ENCODE measurements at regions not wholly inside any gene's neighbourhood (a gene's known extent, or its start where the extent isn't known, plus 50 kb on each side); places are given as distances from the start of the nearest gene placed in this dataset.
"Not testable (repeated sequence)": the region's sequence is repeated elsewhere in the genome, so short reads cannot be mapped to it uniquely, and the experiment has no call there.

DNA sequence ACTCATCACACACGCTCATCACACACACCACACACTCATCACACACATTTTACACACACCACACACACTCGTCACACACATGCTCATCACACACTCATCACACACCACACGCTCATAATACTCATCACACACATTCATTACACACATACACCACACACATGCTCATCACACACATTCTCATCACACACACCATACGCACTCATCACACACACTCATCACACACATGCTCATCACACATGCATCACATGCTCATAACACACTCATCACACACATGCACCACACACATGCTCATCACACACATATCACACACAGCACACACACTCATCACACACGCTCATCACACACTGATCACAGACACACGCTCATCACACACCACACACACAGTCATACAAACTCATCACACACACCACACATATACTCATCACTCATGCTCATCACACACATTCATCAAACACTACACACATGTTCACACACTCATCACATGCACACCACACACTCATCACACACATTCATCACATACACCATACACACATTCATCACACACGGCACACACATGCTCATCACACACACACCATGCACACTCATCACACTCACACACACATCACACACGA lies 247.1 kb upstream of the SGCG start:
- Histone ChIP-seq H3K4me1 (ENCODE audit: control insufficient read depth in 2 of 2, insufficient read depth in 2 of 2, low read length in 2 of 2) (no peaks in the 10 kb centered on the region), H3K4me3 (ENCODE audit: low read length in 2 of 2) (no peak overlapping the region)

GRCh38 chr13:22934744-22935523 lies 245.8 kb upstream of the SGCG start:
- H3K27ac ChIP-seq (ENCODE audit: low read depth in 2 of 2, low read length in 2 of 2), result no peak overlapping the region
- no peaks in the 10 kb centered on the region for H3K36me3 ChIP-seq (ENCODE audit: control insufficient read depth in 2 of 2, insufficient read depth in 2 of 2, low read length in 2 of 2)
- H3K9me3 ChIP-seq (ENCODE audit: control insufficient read depth in 2 of 2, low read length in 2 of 2), result no peaks in the 10 kb centered on the region
- H3K4me3 ChIP-seq (ENCODE audit: low read length in 2 of 2), result no peak overlapping the region
- no peak overlapping the region for H3K9ac ChIP-seq (ENCODE audit: low read depth in 1 of 2, low read length in 2 of 2)
- no peaks in the 10 kb centered on the region for H3K4me1 ChIP-seq (ENCODE audit: control insufficient read depth in 2 of 2, insufficient read depth in 2 of 2, low read length in 2 of 2)
- no peaks in the 10 kb centered on the region for H3K27me3 ChIP-seq (ENCODE audit: control insufficient read depth in 2 of 2, insufficient read depth in 2 of 2, low read length in 2 of 2)

More for the DNA sequence above, 247.1 kb upstream of the SGCG start:
- Histone ChIP-seq H3K9me3 (ENCODE audit: control insufficient read depth in 2 of 2, low read length in 2 of 2) (no peaks in the 10 kb centered on the region), H3K27ac (ENCODE audit: low read depth in 2 of 2, low read length in 2 of 2) (no peak overlapping the region), H3K27me3 (ENCODE audit: control insufficient read depth in 2 of 2, insufficient read depth in 2 of 2, low read length in 2 of 2) (no peaks in the 10 kb centered on the region), H3K36me3 (ENCODE audit: control insufficient read depth in 2 of 2, insufficient read depth in 2 of 2, low read length in 2 of 2) (no peaks in the 10 kb centered on the region), H3K9ac (ENCODE audit: low read depth in 1 of 2, low read length in 2 of 2) (no peak overlapping the region)

DNA sequence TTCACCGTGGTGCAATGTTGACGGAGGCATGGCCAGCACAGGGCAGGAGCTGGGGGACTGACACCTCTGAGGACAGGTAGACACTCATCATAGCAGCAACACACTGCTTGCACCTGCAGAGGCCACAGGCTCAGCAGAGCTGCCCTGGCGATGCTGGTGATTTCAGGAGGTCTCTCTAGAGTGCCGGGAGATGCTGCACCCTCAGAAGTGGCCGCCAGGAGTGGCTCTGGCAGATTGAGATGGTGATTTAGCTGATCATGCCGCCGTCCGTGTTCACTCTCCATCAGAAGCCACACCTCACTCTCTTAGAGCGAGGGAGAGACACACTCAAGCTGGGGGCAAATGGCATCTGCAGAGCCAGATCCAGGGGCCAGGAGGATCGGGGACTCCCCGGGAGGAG lies 244.6 kb upstream of the SGCG start:
- H3K9ac ChIP-seq (ENCODE audit: low read depth in 1 of 2, low read length in 2 of 2), result no peak overlapping the region
- H3K4me1 ChIP-seq (ENCODE audit: control insufficient read depth in 2 of 2, insufficient read depth in 2 of 2, low read length in 2 of 2), result no peaks in the 10 kb centered on the region
- H3K36me3 ChIP-seq (ENCODE audit: control insufficient read depth in 2 of 2, insufficient read depth in 2 of 2, low read length in 2 of 2), result no peaks in the 10 kb centered on the region
- H3K27ac ChIP-seq (ENCODE audit: low read depth in 2 of 2, low read length in 2 of 2), result no peak overlapping the region
- H3K9me3 ChIP-seq (ENCODE audit: control insufficient read depth in 2 of 2, low read length in 2 of 2), result no peaks in the 10 kb centered on the region
- H3K4me3 ChIP-seq (ENCODE audit: low read length in 2 of 2), result no peak overlapping the region
- no peaks in the 10 kb centered on the region for H3K27me3 ChIP-seq (ENCODE audit: control insufficient read depth in 2 of 2, insufficient read depth in 2 of 2, low read length in 2 of 2)

GRCh38 chr13:22937241-22937640 lies 243.5 kb upstream of the SGCG start:
- Histone ChIP-seq H3K4me3 (ENCODE audit: low read length in 2 of 2) (no peak overlapping the region), H3K9me3 (ENCODE audit: control insufficient read depth in 2 of 2, low read length in 2 of 2) (no peaks in the 10 kb centered on the region), H3K36me3 (ENCODE audit: control insufficient read depth in 2 of 2, insufficient read depth in 2 of 2, low read length in 2 of 2) (no peaks in the 10 kb centered on the region), H3K27me3 (ENCODE audit: control insufficient read depth in 2 of 2, insufficient read depth in 2 of 2, low read length in 2 of 2) (no peaks in the 10 kb centered on the region), H3K27ac (ENCODE audit: low read depth in 2 of 2, low read length in 2 of 2) (no peak overlapping the region), H3K9ac (ENCODE audit: low read depth in 1 of 2, low read length in 2 of 2) (no peak overlapping the region), H3K4me1 (ENCODE audit: control insufficient read depth in 2 of 2, insufficient read depth in 2 of 2, low read length in 2 of 2) (no peaks in the 10 kb centered on the region)

GRCh38 chr13:22937953-22938352 lies 242.8 kb upstream of the SGCG start:
- Histone ChIP-seq H3K36me3 (ENCODE audit: control insufficient read depth in 2 of 2, insufficient read depth in 2 of 2, low read length in 2 of 2) (no peaks in the 10 kb centered on the region), H3K27me3 (ENCODE audit: control insufficient read depth in 2 of 2, insufficient read depth in 2 of 2, low read length in 2 of 2) (no peaks in the 10 kb centered on the region), H3K27ac (ENCODE audit: low read depth in 2 of 2, low read length in 2 of 2) (no peak overlapping the region), H3K4me1 (ENCODE audit: control insufficient read depth in 2 of 2, insufficient read depth in 2 of 2, low read length in 2 of 2) (no peaks in the 10 kb centered on the region), H3K9ac (ENCODE audit: low read depth in 1 of 2, low read length in 2 of 2) (no peak overlapping the region), H3K4me3 (ENCODE audit: low read length in 2 of 2) (no peak overlapping the region), H3K9me3 (ENCODE audit: control insufficient read depth in 2 of 2, low read length in 2 of 2) (no peaks in the 10 kb centered on the region)

- no peak overlapping the region for H3K9ac ChIP-seq (ENCODE audit: low read depth in 1 of 2, low read length in 2 of 2)
- no peaks in the 10 kb centered on the region for H3K36me3 ChIP-seq (ENCODE audit: control insufficient read depth in 2 of 2, insufficient read depth in 2 of 2, low read length in 2 of 2)
- no peaks in the 10 kb centered on the region for H3K9me3 ChIP-seq (ENCODE audit: control insufficient read depth in 2 of 2, low read length in 2 of 2)
- H3K27ac ChIP-seq (ENCODE audit: low read depth in 2 of 2, low read length in 2 of 2), result no peak overlapping the region
- no peaks in the 10 kb centered on the region for H3K27me3 ChIP-seq (ENCODE audit: control insufficient read depth in 2 of 2, insufficient read depth in 2 of 2, low read length in 2 of 2)
- H3K4me1 ChIP-seq (ENCODE audit: control insufficient read depth in 2 of 2, insufficient read depth in 2 of 2, low read length in 2 of 2), result no peaks in the 10 kb centered on the region
- no peak overlapping the region for H3K4me3 ChIP-seq (ENCODE audit: low read length in 2 of 2)
Observed at GRCh38 chr13:22938576-22938975, 242.2 kb upstream of the SGCG start.

DNA sequence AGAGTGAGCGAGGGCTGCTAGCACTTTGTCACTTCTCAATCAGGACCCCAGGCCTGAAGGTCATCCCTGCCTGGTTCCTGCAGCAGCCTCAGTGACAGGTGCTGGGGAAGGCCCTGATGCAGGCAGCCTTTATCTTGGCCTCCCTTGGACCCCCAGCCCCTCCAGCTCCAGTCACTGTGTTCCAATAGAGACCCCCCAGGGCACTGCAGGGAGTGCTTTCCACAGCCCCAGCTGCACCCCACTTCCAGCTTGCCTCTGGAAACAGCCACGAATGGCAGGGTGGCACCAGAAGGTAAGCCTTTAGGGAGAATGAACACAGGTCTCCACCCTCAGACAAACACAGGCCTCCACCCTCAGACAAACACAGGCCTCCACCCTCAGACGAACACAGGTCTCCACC lies 241.6 kb upstream of the SGCG start:
- H3K27ac ChIP-seq (ENCODE audit: low read depth in 2 of 2, low read length in 2 of 2), result no peak overlapping the region
- H3K4me1 ChIP-seq (ENCODE audit: control insufficient read depth in 2 of 2, insufficient read depth in 2 of 2, low read length in 2 of 2), result no peaks in the 10 kb centered on the region
- no peaks in the 10 kb centered on the region for H3K36me3 ChIP-seq (ENCODE audit: control insufficient read depth in 2 of 2, insufficient read depth in 2 of 2, low read length in 2 of 2)
- H3K9ac ChIP-seq (ENCODE audit: low read depth in 1 of 2, low read length in 2 of 2), result no peak overlapping the region
- no peaks in the 10 kb centered on the region for H3K9me3 ChIP-seq (ENCODE audit: control insufficient read depth in 2 of 2, low read length in 2 of 2)
- no peaks in the 10 kb centered on the region for H3K27me3 ChIP-seq (ENCODE audit: control insufficient read depth in 2 of 2, insufficient read depth in 2 of 2, low read length in 2 of 2)
- H3K4me3 ChIP-seq (ENCODE audit: low read length in 2 of 2), result no peak overlapping the region

DNA sequence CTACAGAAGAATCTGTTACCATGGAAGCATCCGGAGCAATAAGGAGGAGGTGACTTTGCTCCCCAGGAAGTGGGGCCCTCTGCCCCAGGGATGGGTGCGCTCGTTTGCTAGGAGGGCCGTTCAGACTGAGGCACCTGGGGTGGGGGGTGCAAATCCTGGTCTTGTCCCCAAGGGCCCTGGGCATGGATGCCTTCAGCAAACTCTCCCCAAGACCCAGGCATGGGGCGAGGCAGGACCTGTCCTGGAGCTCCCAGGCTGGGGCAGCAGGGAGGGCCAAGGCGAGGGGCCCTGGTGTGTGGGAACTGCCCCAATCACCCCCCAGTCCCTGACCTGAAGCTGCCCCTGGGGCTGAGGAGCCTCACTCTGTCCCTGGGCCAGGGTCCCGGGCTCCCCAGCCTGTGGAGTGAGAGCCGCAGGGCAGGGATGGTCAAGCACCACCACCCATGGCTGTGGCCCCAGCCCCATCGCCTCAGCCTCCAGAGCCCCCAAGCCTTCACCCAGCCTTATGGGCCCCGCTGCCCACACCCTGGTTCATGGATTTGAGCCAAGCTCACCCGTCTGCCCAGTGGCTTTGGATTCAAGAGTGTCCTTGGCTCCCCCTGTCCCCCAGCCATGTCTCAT lies 240.6 kb upstream of the SGCG start:
- H3K4me1 ChIP-seq (ENCODE audit: control insufficient read depth in 2 of 2, insufficient read depth in 2 of 2, low read length in 2 of 2), result no peaks in the 10 kb centered on the region
- no peaks in the 10 kb centered on the region for H3K27me3 ChIP-seq (ENCODE audit: control insufficient read depth in 2 of 2, insufficient read depth in 2 of 2, low read length in 2 of 2)
- H3K4me3 ChIP-seq (ENCODE audit: low read length in 2 of 2), result no peak overlapping the region
- no peaks in the 10 kb centered on the region for H3K9me3 ChIP-seq (ENCODE audit: control insufficient read depth in 2 of 2, low read length in 2 of 2)
- no peaks in the 10 kb centered on the region for H3K36me3 ChIP-seq (ENCODE audit: control insufficient read depth in 2 of 2, insufficient read depth in 2 of 2, low read length in 2 of 2)
- H3K9ac ChIP-seq (ENCODE audit: low read depth in 1 of 2, low read length in 2 of 2), result no peak overlapping the region
- H3K27ac ChIP-seq (ENCODE audit: low read depth in 2 of 2, low read length in 2 of 2), result no peak overlapping the region

DNA sequence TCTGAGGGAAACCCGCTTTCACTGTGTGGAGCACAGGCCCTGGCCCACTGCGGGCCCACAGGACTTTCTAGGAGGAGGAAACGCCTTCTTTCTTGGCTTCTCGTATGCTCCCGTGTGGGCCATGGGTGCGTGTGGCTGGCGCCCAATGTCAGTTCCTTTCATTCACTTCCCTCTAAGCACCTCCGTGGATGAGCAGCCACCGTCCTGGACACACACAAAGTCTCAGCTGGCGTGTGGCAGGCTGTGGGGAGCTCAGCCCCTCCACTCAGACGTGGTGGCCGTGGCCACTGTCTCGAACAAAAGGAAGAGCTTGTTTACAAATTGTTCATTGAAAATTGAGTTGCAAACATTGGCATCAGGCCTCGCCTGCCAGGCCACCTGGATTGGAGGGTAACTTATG lies 240.0 kb upstream of the SGCG start:
- H3K9me3 ChIP-seq (ENCODE audit: control insufficient read depth in 2 of 2, low read length in 2 of 2), result no peaks in the 10 kb centered on the region
- no peak overlapping the region for H3K27ac ChIP-seq (ENCODE audit: low read depth in 2 of 2, low read length in 2 of 2)
- no peaks in the 10 kb centered on the region for H3K27me3 ChIP-seq (ENCODE audit: control insufficient read depth in 2 of 2, insufficient read depth in 2 of 2, low read length in 2 of 2)
- no peaks in the 10 kb centered on the region for H3K36me3 ChIP-seq (ENCODE audit: control insufficient read depth in 2 of 2, insufficient read depth in 2 of 2, low read length in 2 of 2)
- H3K9ac ChIP-seq (ENCODE audit: low read depth in 1 of 2, low read length in 2 of 2), result no peak overlapping the region
- no peak overlapping the region for H3K4me3 ChIP-seq (ENCODE audit: low read length in 2 of 2)
- H3K4me1 ChIP-seq (ENCODE audit: control insufficient read depth in 2 of 2, insufficient read depth in 2 of 2, low read length in 2 of 2), result no peaks in the 10 kb centered on the region

DNA sequence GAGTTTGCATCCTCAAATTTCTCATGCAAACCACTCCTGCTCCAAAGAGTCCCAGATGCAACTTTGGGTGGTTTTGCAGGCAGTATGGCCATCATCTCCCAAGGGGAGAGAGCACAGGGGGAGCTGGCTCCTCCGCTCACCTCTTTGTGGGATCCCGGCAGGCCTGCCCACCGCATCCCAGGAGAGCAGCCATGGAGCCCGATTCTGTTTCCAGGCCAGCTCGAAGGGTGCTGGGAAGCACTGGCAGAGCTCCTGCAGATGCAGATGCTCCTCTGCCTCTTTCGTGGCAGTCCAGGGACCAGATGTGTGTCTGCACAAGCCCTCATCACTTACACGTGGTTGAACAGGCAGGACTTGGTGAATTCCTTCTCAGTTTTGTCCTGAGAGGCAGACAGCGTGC lies 239.3 kb upstream of the SGCG start:
- H3K27me3 ChIP-seq (ENCODE audit: control insufficient read depth in 2 of 2, insufficient read depth in 2 of 2, low read length in 2 of 2); H3K9me3 ChIP-seq (ENCODE audit: control insufficient read depth in 2 of 2, low read length in 2 of 2); H3K27ac ChIP-seq (ENCODE audit: low read depth in 2 of 2, low read length in 2 of 2); H3K4me1 ChIP-seq (ENCODE audit: control insufficient read depth in 2 of 2, insufficient read depth in 2 of 2, low read length in 2 of 2); H3K4me3 ChIP-seq (ENCODE audit: low read length in 2 of 2); H3K36me3 ChIP-seq (ENCODE audit: control insufficient read depth in 2 of 2, insufficient read depth in 2 of 2, low read length in 2 of 2); H3K9ac ChIP-seq (ENCODE audit: low read depth in 1 of 2, low read length in 2 of 2): not testable (repeated sequence)

Measured in mucosa of rectum (tissue), 2 donors.